ENCODE measurements at regions not wholly inside any gene's neighbourhood (a gene's known extent, or its start where the extent isn't known, plus 50 kb on each side); places are given as distances from the start of the nearest gene placed in this dataset.

- Histone ChIP-seq H3K27ac (no peak overlapping the region), H3K9me3 (no peaks in the 10 kb centered on the region), H3K36me3 (no peaks in the 10 kb centered on the region), H3K4me3 (no peak overlapping the region), H3K4me1 (no peaks in the 10 kb centered on the region), H3K27me3 (no peaks in the 10 kb centered on the region)
- no peak for ATAC-seq
- WGBS, 2 donors (ENCODE audit: low coverage in 1 of 2), result 67 to 69% methylated on average over 1 of the region's 1 CpG
- TF ChIP-seq POLR2A (IDR thresholded peaks at IDR 0.05) (no peak), EP300 (IDR thresholded peaks at IDR 0.05) (no peak), POLR2AphosphoS5 (IDR thresholded peaks at IDR 0.05) (no peak)
- TF ChIP-seq, protein P1, sequence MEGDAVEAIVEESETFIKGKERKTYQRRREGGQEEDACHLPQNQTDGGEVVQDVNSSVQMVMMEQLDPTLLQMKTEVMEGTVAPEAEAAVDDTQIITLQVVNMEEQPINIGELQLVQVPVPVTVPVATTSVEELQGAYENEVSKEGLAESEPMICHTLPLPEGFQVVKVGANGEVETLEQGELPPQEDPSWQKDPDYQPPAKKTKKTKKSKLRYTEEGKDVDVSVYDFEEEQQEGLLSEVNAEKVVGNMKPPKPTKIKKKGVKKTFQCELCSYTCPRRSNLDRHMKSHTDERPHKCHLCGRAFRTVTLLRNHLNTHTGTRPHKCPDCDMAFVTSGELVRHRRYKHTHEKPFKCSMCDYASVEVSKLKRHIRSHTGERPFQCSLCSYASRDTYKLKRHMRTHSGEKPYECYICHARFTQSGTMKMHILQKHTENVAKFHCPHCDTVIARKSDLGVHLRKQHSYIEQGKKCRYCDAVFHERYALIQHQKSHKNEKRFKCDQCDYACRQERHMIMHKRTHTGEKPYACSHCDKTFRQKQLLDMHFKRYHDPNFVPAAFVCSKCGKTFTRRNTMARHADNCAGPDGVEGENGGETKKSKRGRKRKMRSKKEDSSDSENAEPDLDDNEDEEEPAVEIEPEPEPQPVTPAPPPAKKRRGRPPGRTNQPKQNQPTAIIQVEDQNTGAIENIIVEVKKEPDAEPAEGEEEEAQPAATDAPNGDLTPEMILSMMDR (IDR thresholded peaks at IDR 0.05), result no peak
Measured at GRCh38 chr4:66091786-66092185, 421.5 kb upstream of the EPHA5 start.

DNA sequence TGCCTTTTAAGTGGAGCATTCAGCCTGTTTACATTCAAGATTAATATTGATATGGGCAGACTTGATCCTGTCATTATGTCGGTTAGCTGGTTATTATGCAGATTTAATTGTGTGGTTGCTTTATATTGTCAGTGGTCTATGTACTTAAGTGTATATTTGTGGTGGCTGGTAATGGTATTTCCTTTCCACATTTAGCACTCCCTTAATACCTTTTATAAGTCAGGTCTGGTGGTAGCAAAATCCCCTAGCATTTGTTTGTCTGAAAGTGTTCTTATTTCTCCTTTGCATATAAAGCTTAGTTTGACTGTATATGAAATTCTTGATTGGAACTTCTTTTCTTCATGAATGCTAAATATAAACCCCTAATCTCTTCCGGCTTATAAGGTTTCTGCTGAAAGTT, 403.7 kb upstream of the EPHA5 start:
- H3K27ac ChIP-seq, result no peak overlapping the region
- TF ChIP-seq POLR2A (IDR thresholded peaks at IDR 0.05) (no peak), POLR2AphosphoS5 (IDR thresholded peaks at IDR 0.05) (no peak), EP300 (IDR thresholded peaks at IDR 0.05) (no peak)
- TF ChIP-seq, protein P1 (IDR thresholded peaks at IDR 0.05), result no peak
- no peaks in the 10 kb centered on the region for H3K4me1 ChIP-seq
- ATAC-seq, result no peak
- H3K27me3 ChIP-seq, result no peaks in the 10 kb centered on the region
- no peak overlapping the region for H3K4me3 ChIP-seq
- no peaks in the 10 kb centered on the region for H3K36me3 ChIP-seq
- 74 to 82% methylated on average over 2 of the region's 2 CpGs for WGBS, 2 donors (ENCODE audit: low coverage in 1 of 2)
- peaks cover 0 to 11% (median 0%) of the 10 kb centered on the region in 3 donors for H3K9me3 ChIP-seq

GRCh38 chr4:66071911-66072310, 401.6 kb upstream of the EPHA5 start:
- WGBS, 2 donors (ENCODE audit: low coverage in 1 of 2), result 68 to 75% methylated on average over 2 of the region's 2 CpGs

DNA sequence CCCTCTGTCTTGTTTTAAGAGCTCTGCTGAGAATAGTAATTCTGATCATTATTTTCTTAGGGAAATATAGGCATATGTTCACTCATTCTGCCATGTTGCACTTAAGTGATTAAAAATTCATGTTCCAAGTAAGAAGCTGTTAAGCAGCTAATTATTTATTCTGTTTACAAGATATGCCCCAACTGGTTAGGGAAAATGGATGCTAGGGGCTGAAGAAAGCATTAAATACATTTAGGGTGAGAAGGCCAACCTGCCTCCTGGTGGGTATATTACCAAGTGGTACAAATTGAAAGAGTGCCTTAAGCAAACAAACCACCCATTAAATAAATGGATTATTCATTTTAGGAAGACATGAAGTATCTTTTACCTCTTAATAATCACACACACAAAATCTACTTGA, 392.6 kb upstream of the EPHA5 start:
- no peak for TF ChIP-seq POLR2A (IDR thresholded peaks at IDR 0.05)
- TF ChIP-seq POLR2AphosphoS5 (IDR thresholded peaks at IDR 0.05), result no peak
- TF ChIP-seq, protein P1 (IDR thresholded peaks at IDR 0.05), result no peak
- no peak for TF ChIP-seq EP300 (IDR thresholded peaks at IDR 0.05)
- H3K27me3 ChIP-seq, result no peaks in the 10 kb centered on the region
- no peaks in the 10 kb centered on the region for H3K36me3 ChIP-seq
- no peak overlapping the region for H3K4me3 ChIP-seq
- H3K27ac ChIP-seq, result no peak overlapping the region
- no peaks in the 10 kb centered on the region for H3K4me1 ChIP-seq
- ATAC-seq, result no peak
- no peaks in the 10 kb centered on the region for H3K9me3 ChIP-seq

More at GRCh38 chr4:66071911-66072310, 401.6 kb upstream of the EPHA5 start:
- H3K9me3 ChIP-seq, result peaks cover 0 to 11% (median 0%) of the 10 kb centered on the region in 3 donors
- ATAC-seq, result no peak
- H3K4me1 ChIP-seq, result no peaks in the 10 kb centered on the region
- H3K36me3 ChIP-seq, result no peaks in the 10 kb centered on the region
- H3K27ac ChIP-seq, result no peak overlapping the region
- no peak overlapping the region for H3K4me3 ChIP-seq
- TF ChIP-seq, protein P1 (IDR thresholded peaks at IDR 0.05), result no peak
- TF ChIP-seq EP300 (IDR thresholded peaks at IDR 0.05), result no peak
- TF ChIP-seq POLR2A (IDR thresholded peaks at IDR 0.05), result no peak
- no peak for TF ChIP-seq POLR2AphosphoS5 (IDR thresholded peaks at IDR 0.05)
- no peaks in the 10 kb centered on the region for H3K27me3 ChIP-seq

- TF ChIP-seq EP300 (IDR thresholded peaks at IDR 0.05) (no peak), POLR2A (IDR thresholded peaks at IDR 0.05) (no peak), POLR2AphosphoS5 (IDR thresholded peaks at IDR 0.05) (no peak)
- TF ChIP-seq, protein P1 (IDR thresholded peaks at IDR 0.05), result no peak
- ATAC-seq, result no peak
- Histone ChIP-seq H3K9me3 (no peaks in the 10 kb centered on the region), H3K4me1 (no peaks in the 10 kb centered on the region), H3K27me3 (no peaks in the 10 kb centered on the region), H3K4me3 (no peak overlapping the region), H3K36me3 (no peaks in the 10 kb centered on the region), H3K27ac (no peak overlapping the region)
- whole genome bisulfite sequencing, 2 donors (ENCODE audit: low coverage in 1 of 2), result 58 to 62% methylated on average over 2 of the region's 2 CpGs
Measured at GRCh38 chr4:66062044-66062443, 391.8 kb upstream of the EPHA5 start.
